WI38 (cell line): ENCODE measurements at regions not wholly inside any gene's neighbourhood (a gene's known extent, or its start where the extent isn't known, plus 50 kb on each side); places are given as distances from the start of the nearest gene placed in this dataset.

Experiments used
- H3K4me3 ChIP-seq: 2 replicates; pipeline ENCODE4 v1.5.1; 2011; ENCODE audit warnings: low read depth, mild to moderate bottlenecking, control low read depth, low read length
- CTCF ChIP-seq: IDR thresholded peaks from 2 replicates; pipeline ENCODE4 v1.5.1; 2012; ENCODE audit warnings: low read depth, mild to moderate bottlenecking, control low read depth, low read length

- no peak overlapping the region for H3K4me3 ChIP-seq
- no peak for TF ChIP-seq CTCF
Measured at GRCh38 chr1:147850737-147851136, 51.9 kb upstream of the GJA8 start.

GRCh38 chr1:147851149-147851548 lies 51.4 kb upstream of the GJA8 start:
- no peak for TF ChIP-seq CTCF
- H3K4me3 ChIP-seq, result no peak overlapping the region

- H3K4me3 ChIP-seq, result no peak overlapping the region
- TF ChIP-seq CTCF, result no peak
Measured at GRCh38 chr1:147852706-147853225, 49.8 kb upstream of the GJA8 start.
